T-helper 1 cell treated with Interleukin-12 subunit alpha and Interleukin-12 subunit beta and Interleukin-4 antibody, amounts not matched to agents 30 ng/mL and 1 ng/mL, for 36 hours (primary cell): ENCODE measurements at regions not wholly inside any gene's neighbourhood (a gene's known extent, or its start where the extent isn't known, plus 50 kb on each side); places are given as distances from the start of the nearest gene placed in this dataset.
"Not testable (repeated sequence)": the region's sequence is repeated elsewhere in the genome, so short reads cannot be mapped to it uniquely, and the experiment has no call there.

Source experiments
- intact Hi-C: fragments of 100-400 bp; cut with micrococcal nuclease; formaldehyde crosslinking; loops from one replicate; pipeline ENCODE4 v1.15.1; 2024

- intact Hi-C loops = no loop called here
These were observed 340.0 kb upstream of the NFIA start for GRCh38 chr1:60742339-60742738.

- intact Hi-C loops = no loop called here
These were observed 342.2 kb upstream of the NFIA start for GRCh38 chr1:60740154-60740553.

GRCh38 chr1:60739729-60740128 lies 342.6 kb upstream of the NFIA start:
- intact Hi-C loops = no loop called here

- intact Hi-C loops = no loop called here
These were observed 349.4 kb upstream of the NFIA start for GRCh38 chr1:60732977-60733401.

- intact Hi-C loops = no loop called here
These were observed 351.0 kb upstream of the NFIA start for GRCh38 chr1:60731321-60731720.

GRCh38 chr1:60727552-60727951 lies 354.8 kb upstream of the NFIA start:
- intact Hi-C loops = no loop called here

- intact Hi-C loops = no loop called here
These were observed 365.9 kb upstream of the NFIA start for GRCh38 chr1:60716472-60716871.

- intact Hi-C loops = no loop called here
These were observed 366.4 kb upstream of the NFIA start for GRCh38 chr1:60715970-60716369.

GRCh38 chr1:60709426-60709825 lies 372.9 kb upstream of the NFIA start:
- intact Hi-C loops = no loop called here

GRCh38 chr1:60705026-60705425 lies 377.3 kb upstream of the NFIA start:
- intact Hi-C loops = no loop called here

GRCh38 chr1:60703155-60703554 lies 379.2 kb upstream of the NFIA start:
- intact Hi-C loops = no loop called here

GRCh38 chr1:60699325-60699724 lies 383.0 kb upstream of the NFIA start:
- intact Hi-C loops = no loop called here

GRCh38 chr1:60697204-60697994 lies 385.0 kb upstream of the NFIA start:
- intact Hi-C loops = no loop called here

- intact Hi-C loops = no loop called here
These were observed 385.8 kb upstream of the NFIA start for GRCh38 chr1:60696512-60696911.

- intact Hi-C loops = no loop called here
These were observed 386.6 kb upstream of the NFIA start for GRCh38 chr1:60695716-60696171.

- intact Hi-C loops = no loop called here
These were observed 387.4 kb upstream of the NFIA start for GRCh38 chr1:60694980-60695379.

- intact Hi-C loops = no loop called here
These were observed 390.3 kb upstream of the NFIA start for GRCh38 chr1:60692031-60692430.

- intact Hi-C loops = not testable (repeated sequence)
These were observed 394.1 kb upstream of the NFIA start for GRCh38 chr1:60688221-60688620.

GRCh38 chr1:60681095-60681860 lies 401.1 kb upstream of the NFIA start:
- intact Hi-C loops = no loop called here

- intact Hi-C loops = no loop called here
These were observed 402.6 kb upstream of the NFIA start for GRCh38 chr1:60679524-60680375.

GRCh38 chr1:60678802-60679201 lies 403.6 kb upstream of the NFIA start:
- intact Hi-C loops = no loop called here

GRCh38 chr1:60678391-60678790 lies 404.0 kb upstream of the NFIA start:
- intact Hi-C loops = no loop called here
